Calu3 (cell line): ENCODE measurements at regions not wholly inside any gene's neighbourhood (a gene's known extent, or its start where the extent isn't known, plus 50 kb on each side); places are given as distances from the start of the nearest gene placed in this dataset.

Experiments
- BruUV-seq: library from RNA; stranded (reverse); fragments of 400-500 nt; replicated peaks from 2 replicates; lab custom pipeline; 2021; lab: Mats Ljungman, UMichigan
- CTCF ChIA-PET: fragments of 300-600 bp; sonication (Branson Sonifier 250); formaldehyde crosslinking; loops from one replicate; lab custom pipeline; 2022; ENCODE audit warnings: antibody characterized with exemption; lab: Charles Lee
- DNase-seq: peaks from one replicate; pipeline ENCODE4 v3.0.0; 2022
- H3K27ac Mint-ChIP-seq: one replicate; pipeline ENCODE4 v1.8.0; 2022; ENCODE audit warnings: mixed read lengths; ENCODE audit not compliant: unreplicated experiment
- H3K27me3 Mint-ChIP-seq: one replicate; pipeline ENCODE4 v1.8.0; 2022; ENCODE audit warnings: mixed read lengths; ENCODE audit not compliant: unreplicated experiment
- H3K36me3 Mint-ChIP-seq: one replicate; pipeline ENCODE4 v1.8.0; 2022; ENCODE audit warnings: mild to moderate bottlenecking, moderate library complexity, mixed read lengths; ENCODE audit not compliant: insufficient read depth, unreplicated experiment
- H3K4me1 Mint-ChIP-seq: one replicate; pipeline ENCODE4 v1.8.0; 2022; ENCODE audit warnings: mild to moderate bottlenecking, low read depth, mixed read lengths; ENCODE audit not compliant: unreplicated experiment
- H3K4me3 Mint-ChIP-seq: one replicate; pipeline ENCODE4 v1.8.0; 2022; ENCODE audit warnings: mild to moderate bottlenecking, low read depth, moderate library complexity, mixed read lengths; ENCODE audit not compliant: unreplicated experiment
- H3K9me3 Mint-ChIP-seq: one replicate; pipeline ENCODE4 v1.8.0; 2022; ENCODE audit warnings: low read depth, mixed read lengths; ENCODE audit not compliant: unreplicated experiment
- CTCF ChIP-seq: fragments of 200-600 bp; IDR thresholded peaks from one replicate; pipeline ENCODE4 v1.8.0; 2022; ENCODE audit warnings: antibody characterized with exemption; ENCODE audit not compliant: unreplicated experiment
- intact Hi-C: fragments of 100-400 bp; cut with micrococcal nuclease; formaldehyde crosslinking; loops from one replicate; pipeline ENCODE4 v1.10.0; 2022; ENCODE audit not compliant: unreplicated experiment

- H3K27me3 Mint-ChIP-seq, result peaks cover 24% of the 10 kb centered on the region
- TF ChIP-seq CTCF, result no peak
- BruUV-seq, result no TSS peak
- peaks cover 8% of the 10 kb centered on the region for H3K9me3 Mint-ChIP-seq
- intact Hi-C loops, result no loop called here
- no peak overlapping the region for H3K27ac Mint-ChIP-seq
- H3K36me3 Mint-ChIP-seq, result no peaks in the 10 kb centered on the region
- H3K4me1 Mint-ChIP-seq, result no peaks in the 10 kb centered on the region
- CTCF ChIA-PET, result no interaction called here
- DNase-seq, result no peak
- no peak overlapping the region for H3K4me3 Mint-ChIP-seq
Observed at GRCh38 chr15:57902155-57902554, 163.4 kb downstream of the ALDH1A2 start.
